Trophoblast cell (in vitro differentiated cells and primary cell): ENCODE measurements at regions not wholly inside any gene's neighbourhood (a gene's known extent, or its start where the extent isn't known, plus 50 kb on each side); places are given as distances from the start of the nearest gene placed in this dataset.

Experiments
- DNase-seq, 2 donors: peaks; one replicate each; pipeline ENCODE4 v3.0.0-alpha.2; 2016
- H2AFZ ChIP-seq: 2 replicates; pipeline ENCODE4 v1.6.1; 2013; ENCODE audit warnings: low read length, moderate library complexity, mild to moderate bottlenecking; ENCODE audit not compliant: insufficient read depth, poor library complexity
- H2AK5ac ChIP-seq: 2 replicates; pipeline ENCODE4 v1.6.1; 2013; ENCODE audit warnings: mild to moderate bottlenecking, low read length
- H2BK120ac ChIP-seq: 2 replicates; pipeline ENCODE4 v1.6.1; 2013; ENCODE audit warnings: low read length, mild to moderate bottlenecking, moderate library complexity; ENCODE audit not compliant: insufficient read depth, poor library complexity
- H2BK12ac ChIP-seq: 2 replicates; pipeline ENCODE4 v1.6.1; 2013; ENCODE audit warnings: mild to moderate bottlenecking, low read length, moderate library complexity
- H2BK5ac ChIP-seq: 2 replicates; pipeline ENCODE4 v1.6.1; 2013; ENCODE audit warnings: low read length, low read depth, moderate library complexity, mild to moderate bottlenecking; ENCODE audit not compliant: poor library complexity
- H3K14ac ChIP-seq: 2 replicates; pipeline ENCODE4 v1.6.1; 2013; ENCODE audit warnings: mild to moderate bottlenecking, low read length
- H3K18ac ChIP-seq: 2 replicates; pipeline ENCODE4 v1.6.1; 2013; ENCODE audit warnings: mild to moderate bottlenecking, low read length
- H3K23ac ChIP-seq: 2 replicates; pipeline ENCODE4 v1.6.1; 2013; ENCODE audit warnings: low read length
- H3K27ac ChIP-seq: 2 replicates; pipeline ENCODE4 v1.5.1; 2013; ENCODE audit warnings: low read depth, mild to moderate bottlenecking, inconsistent platforms, low read length, moderate library complexity
- H3K27me3 ChIP-seq: 2 replicates; pipeline ENCODE4 v1.6.1; 2013; ENCODE audit warnings: inconsistent platforms, mild to moderate bottlenecking, low read length, moderate library complexity; ENCODE audit not compliant: insufficient read depth
- H3K36me3 ChIP-seq, 2 experiments: 1 replicate in 1 of 2; 2 replicates in 1 of 2; pipeline ENCODE4 v1.6.1; 2013; ENCODE audit warnings: low read length in 2 of 2, mild to moderate bottlenecking in 2 of 2, moderate library complexity in 1 of 2; ENCODE audit not compliant: insufficient read depth in 2 of 2, control insufficient read depth in 1 of 2
- H3K4ac ChIP-seq: 2 replicates; pipeline ENCODE4 v1.6.1; 2013; ENCODE audit warnings: low read depth, mild to moderate bottlenecking, low read length, moderate library complexity
- H3K4me1 ChIP-seq, 2 experiments: 1 replicate in 1 of 2; 2 replicates in 1 of 2; pipeline ENCODE4 v1.6.1; 2013; ENCODE audit warnings: low read length in 2 of 2, mild to moderate bottlenecking in 2 of 2, moderate library complexity in 1 of 2; ENCODE audit not compliant: insufficient read depth in 2 of 2, control insufficient read depth in 1 of 2
- H3K4me2 ChIP-seq: 2 replicates; pipeline ENCODE4 v1.6.1; 2013; ENCODE audit warnings: inconsistent platforms, mild to moderate bottlenecking, low read length, moderate library complexity
- H3K4me3 ChIP-seq: 2 replicates; pipeline ENCODE4 v1.5.1; 2013; ENCODE audit warnings: mild to moderate bottlenecking, low read depth, low read length, inconsistent platforms
- H3K79me1 ChIP-seq: one replicate; pipeline ENCODE4 v1.6.1; 2013; ENCODE audit warnings: low read length
- H3K79me2 ChIP-seq: 2 replicates; pipeline ENCODE4 v1.6.1; 2013; ENCODE audit warnings: low read length, mild to moderate bottlenecking; ENCODE audit not compliant: control insufficient read depth, insufficient read depth, poor library complexity
- H3K9ac ChIP-seq: 2 replicates; pipeline ENCODE4 v1.6.1; 2013; ENCODE audit warnings: mild to moderate bottlenecking, low read length
- H3K9me3 ChIP-seq: 2 replicates; pipeline ENCODE4 v1.6.1; 2013; ENCODE audit warnings: low read depth, mild to moderate bottlenecking, control low read depth, inconsistent platforms, low read length; ENCODE audit not compliant: insufficient read depth
- H4K12ac ChIP-seq: 2 replicates; pipeline ENCODE4 v1.6.1; 2013; ENCODE audit warnings: low read depth, mild to moderate bottlenecking, low read length, moderate library complexity
- H4K8ac ChIP-seq: 2 replicates; pipeline ENCODE4 v1.6.1; 2013; ENCODE audit warnings: low read depth, mild to moderate bottlenecking, low read length, moderate library complexity
- H4K91ac ChIP-seq: one replicate; pipeline ENCODE4 v1.6.1; 2013; ENCODE audit warnings: low read depth, mild to moderate bottlenecking, low read length, moderate library complexity
- WGBS: extraction: QIAGEN DNeasy Blood & Tissue Kit; methylation state at CpG from one replicate; pipeline ENCODE4 v1.1.7; 2013; ENCODE audit warnings: missing lambda C conversion rate; ENCODE audit not compliant: insufficient read length, insufficient coverage; ENCODE audit errors: extremely low coverage; 5-methylcytosine and 5-hydroxymethylcytosine counted together

DNA sequence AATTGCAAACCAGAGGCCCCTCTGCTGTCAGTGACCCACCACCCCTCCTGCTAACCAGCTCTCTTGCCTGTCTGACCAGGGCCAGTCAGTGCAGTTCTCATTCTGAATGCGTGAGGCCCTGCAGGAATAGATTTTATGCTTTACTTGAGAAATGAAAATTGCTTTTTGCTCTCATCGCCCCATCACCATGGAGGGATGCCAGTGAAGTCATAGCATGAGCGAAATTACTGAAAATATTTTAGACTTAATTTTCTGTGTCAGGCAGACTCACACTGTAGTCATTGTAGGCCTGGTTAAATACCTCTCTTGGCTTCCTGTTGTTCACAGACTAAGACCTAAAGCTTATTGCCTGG lies 490.5 kb upstream of the CDH5 start:
- Histone ChIP-seq H3K79me1 (no peaks in the 10 kb centered on the region), H2BK12ac (no peak overlapping the region), H2BK120ac (no peak overlapping the region), H3K27ac (no peak overlapping the region), H3K4ac (no peak overlapping the region), H3K18ac (no peak overlapping the region), H3K4me2 (no peak overlapping the region), H3K4me3 (no peak overlapping the region), H3K23ac (no peak overlapping the region), H2AK5ac (no peak overlapping the region), H3K27me3 (no peaks in the 10 kb centered on the region), H2BK5ac (no peak overlapping the region), H4K12ac (no peak overlapping the region), H3K36me3 (no peaks in the 10 kb centered on the region), H3K9me3 (no peaks in the 10 kb centered on the region), H3K4me1 (peaks cover 0 to 5% of the 10 kb centered on the region in 2 experiments), H4K8ac (no peak overlapping the region), H4K91ac (no peak overlapping the region), H3K14ac (no peak overlapping the region), H3K9ac (no peak overlapping the region), H2AFZ (no peak overlapping the region), H3K79me2 (no peaks in the 10 kb centered on the region)
- no peak for DNase-seq
- WGBS = no CpG with 5 or more reads among the region's 3 CpGs

DNA sequence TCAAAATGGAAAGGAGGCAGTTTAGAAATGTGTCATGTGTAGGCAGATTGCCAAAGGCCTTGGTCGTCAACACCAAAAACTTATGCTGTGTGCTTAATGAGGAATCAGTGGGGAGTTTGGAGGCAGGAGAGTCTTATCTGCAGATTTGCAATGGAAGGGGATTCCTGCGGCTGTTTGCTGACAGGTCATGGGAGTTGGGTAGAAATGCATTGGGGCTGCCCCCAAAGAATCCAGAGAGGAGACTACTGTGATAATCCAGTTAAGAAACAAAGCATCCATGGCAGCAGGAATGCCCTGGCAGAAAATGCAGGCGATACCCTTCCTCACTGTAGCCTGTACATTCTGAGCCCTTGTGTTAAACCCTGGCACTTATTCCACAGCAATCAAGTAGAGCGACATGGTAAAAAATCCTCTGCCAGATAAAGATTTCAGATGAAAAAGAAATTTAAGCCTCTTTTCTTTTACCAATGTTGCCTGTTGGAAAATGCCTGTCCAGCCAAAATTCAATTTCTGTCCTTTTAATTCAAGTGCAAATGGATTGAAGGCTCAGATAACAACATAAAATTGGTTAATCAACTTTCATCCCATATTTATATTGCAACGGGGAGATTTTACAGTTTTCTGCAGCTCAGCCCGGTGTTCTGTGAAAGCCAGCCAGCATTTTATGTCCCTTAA lies 491.0 kb upstream of the CDH5 start:
- Histone ChIP-seq H3K23ac (no peak overlapping the region), H2BK12ac (no peak overlapping the region), H3K27ac (no peak overlapping the region), H4K12ac (no peak overlapping the region), H2AK5ac (no peak overlapping the region), H2BK5ac (no peak overlapping the region), H3K27me3 (no peaks in the 10 kb centered on the region), H3K36me3 (no peaks in the 10 kb centered on the region), H4K91ac (no peak overlapping the region), H3K4me3 (no peak overlapping the region), H3K4ac (no peak overlapping the region), H2BK120ac (no peak overlapping the region), H2AFZ (no peak overlapping the region), H3K9me3 (no peaks in the 10 kb centered on the region), H3K9ac (no peak overlapping the region), H3K14ac (no peak overlapping the region), H3K79me1 (no peaks in the 10 kb centered on the region), H3K79me2 (no peaks in the 10 kb centered on the region), H3K4me1 (peaks cover 0 to 5% of the 10 kb centered on the region in 2 experiments), H4K8ac (no peak overlapping the region), H3K4me2 (no peak overlapping the region), H3K18ac (no peak overlapping the region)
- DNase-seq = no peak
- no CpG with 5 or more reads among the region's 6 CpGs for WGBS

DNA sequence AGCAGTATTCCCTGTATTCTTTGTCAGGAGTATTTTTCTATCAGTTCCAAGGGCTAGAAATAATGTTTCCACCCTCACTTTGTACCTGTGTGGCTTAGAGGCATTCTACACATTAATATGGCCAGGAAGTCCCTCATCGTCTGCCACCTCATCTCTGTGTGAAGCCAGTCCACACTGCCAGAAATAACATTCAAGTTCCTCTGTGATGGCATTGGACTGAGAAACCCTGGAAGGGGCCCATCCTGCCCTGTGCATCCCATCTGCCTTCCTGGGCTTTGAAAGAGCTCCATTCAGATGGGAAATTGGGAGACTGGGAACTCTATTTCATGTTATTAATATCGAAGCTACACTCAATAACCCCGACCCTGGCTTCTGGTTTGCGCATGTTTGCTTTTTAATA lies 497.2 kb upstream of the CDH5 start:
- no peak overlapping the region for H3K14ac ChIP-seq
- WGBS = no CpG with 5 or more reads among the region's 4 CpGs
- no peak overlapping the region for H4K12ac ChIP-seq
- no peak overlapping the region for H3K18ac ChIP-seq
- DNase-seq = no peak
- no peaks in the 10 kb centered on the region for H3K36me3 ChIP-seq
- H2AFZ ChIP-seq = no peak overlapping the region
- H4K91ac ChIP-seq = no peak overlapping the region
- no peak overlapping the region for H3K9ac ChIP-seq
- H3K79me2 ChIP-seq = no peaks in the 10 kb centered on the region
- no peak overlapping the region for H3K23ac ChIP-seq
- no peaks in the 10 kb centered on the region for H3K4me1 ChIP-seq
- H3K27me3 ChIP-seq = no peaks in the 10 kb centered on the region
- no peak overlapping the region for H3K4ac ChIP-seq
- no peak overlapping the region for H2BK5ac ChIP-seq
- no peak overlapping the region for H2BK12ac ChIP-seq
- H3K27ac ChIP-seq = no peak overlapping the region
- H3K79me1 ChIP-seq = no peaks in the 10 kb centered on the region
- H3K4me3 ChIP-seq = no peak overlapping the region
- H2AK5ac ChIP-seq = no peak overlapping the region
- no peak overlapping the region for H3K4me2 ChIP-seq
- peaks cover 2% of the 10 kb centered on the region for H3K9me3 ChIP-seq
- no peak overlapping the region for H2BK120ac ChIP-seq
- H4K8ac ChIP-seq = no peak overlapping the region

DNA sequence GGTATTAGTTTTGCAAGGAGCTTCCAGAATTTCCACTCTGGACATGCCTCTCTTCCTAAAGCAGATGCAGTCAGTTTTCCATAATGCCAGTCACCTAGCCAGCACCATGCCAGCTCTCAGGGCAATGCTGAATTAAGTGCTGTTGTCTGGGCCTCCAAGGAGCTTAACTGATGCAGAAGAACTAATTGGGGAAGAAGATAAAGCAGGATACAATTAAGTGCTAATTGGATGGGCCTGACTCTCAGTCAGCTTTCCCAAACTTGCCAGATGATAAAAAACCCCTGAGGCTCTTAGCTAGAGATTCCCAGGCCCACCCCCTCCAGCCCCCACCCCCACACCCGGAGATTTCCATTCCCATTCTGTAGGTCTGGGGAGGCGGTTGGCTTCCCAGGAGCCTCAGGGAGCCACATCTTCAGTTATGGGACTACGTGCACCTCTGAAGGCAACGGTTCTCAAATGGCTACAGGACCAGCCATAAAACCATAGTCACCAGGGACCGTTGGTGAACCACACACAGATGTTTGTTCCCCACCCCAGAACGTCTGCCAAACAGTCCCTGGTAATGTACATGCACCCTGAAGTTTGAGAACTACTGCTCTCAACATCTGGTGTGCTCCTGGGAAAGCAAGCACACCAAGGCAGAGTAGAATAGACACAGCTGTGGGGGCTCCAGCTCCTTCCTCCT lies 499.1 kb upstream of the CDH5 start:
- Histone ChIP-seq H3K4me3 (no peak overlapping the region), H3K23ac (no peak overlapping the region), H3K4me1 (no peaks in the 10 kb centered on the region), H4K91ac (no peak overlapping the region), H2BK5ac (no peak overlapping the region), H3K79me2 (no peaks in the 10 kb centered on the region), H3K18ac (no peak overlapping the region), H3K4ac (no peak overlapping the region), H3K9me3 (peaks cover 2% of the 10 kb centered on the region), H3K4me2 (no peak overlapping the region), H3K79me1 (no peaks in the 10 kb centered on the region), H3K27ac (no peak overlapping the region), H2BK120ac (no peak overlapping the region), H2BK12ac (no peak overlapping the region), H3K14ac (no peak overlapping the region), H2AK5ac (no peak overlapping the region), H3K27me3 (no peaks in the 10 kb centered on the region), H3K9ac (no peak overlapping the region), H4K8ac (no peak overlapping the region), H3K36me3 (no peaks in the 10 kb centered on the region), H4K12ac (no peak overlapping the region), H2AFZ (no peak overlapping the region)
- no peak for DNase-seq
- WGBS = no CpG with 5 or more reads among the region's 6 CpGs
